ENCODE measurements at regions not wholly inside any gene's neighbourhood (a gene's known extent, or its start where the extent isn't known, plus 50 kb on each side); places are given as distances from the start of the nearest gene placed in this dataset.

DNA sequence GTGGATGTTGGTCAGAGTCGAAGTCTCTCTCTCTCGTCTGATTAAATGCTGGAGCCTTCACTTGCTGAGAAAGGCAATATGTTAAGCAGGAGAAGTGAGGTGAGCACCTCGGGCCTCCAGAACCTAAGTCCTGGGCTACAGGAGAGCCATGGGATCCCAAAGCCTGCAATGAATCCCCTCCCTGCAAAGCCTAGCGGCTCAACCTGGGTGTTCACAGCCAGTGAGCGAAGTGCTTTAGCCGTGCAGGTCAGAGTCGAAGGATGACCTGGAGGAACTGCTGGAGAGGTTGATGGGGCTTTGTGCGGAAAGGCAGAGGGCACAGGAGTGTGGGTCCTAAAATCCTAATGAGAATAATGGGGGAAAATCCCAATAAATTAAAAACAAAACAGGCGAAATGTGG is 267.8 kb downstream of the ENGASE start:
- DNase-seq (ENCODE audit: low read depth), result no peak
- TF ChIP-seq CTCF (IDR thresholded peaks at IDR 0.05; ENCODE audit: control insufficient read depth, extremely low read depth, insufficient read depth), result no peak
- no peak overlapping the region for H3K4me3 ChIP-seq (ENCODE audit: low read depth, low read length)

- TF ChIP-seq CTCF (IDR thresholded peaks at IDR 0.05; ENCODE audit: control insufficient read depth, extremely low read depth, insufficient read depth), result no peak
- H3K4me3 ChIP-seq (ENCODE audit: low read depth, low read length), result no peak overlapping the region
- DNase-seq (ENCODE audit: low read depth), result no peak
These were observed 267.2 kb downstream of the ENGASE start for GRCh38 chr17:79341816-79342215.

GRCh38 chr17:79341222-79341780 is 266.7 kb downstream of the ENGASE start:
- TF ChIP-seq CTCF (IDR thresholded peaks at IDR 0.05; ENCODE audit: control insufficient read depth, extremely low read depth, insufficient read depth), result no peak
- H3K4me3 ChIP-seq (ENCODE audit: low read depth, low read length), result no peak overlapping the region
- DNase-seq (ENCODE audit: low read depth), result no peak

DNA sequence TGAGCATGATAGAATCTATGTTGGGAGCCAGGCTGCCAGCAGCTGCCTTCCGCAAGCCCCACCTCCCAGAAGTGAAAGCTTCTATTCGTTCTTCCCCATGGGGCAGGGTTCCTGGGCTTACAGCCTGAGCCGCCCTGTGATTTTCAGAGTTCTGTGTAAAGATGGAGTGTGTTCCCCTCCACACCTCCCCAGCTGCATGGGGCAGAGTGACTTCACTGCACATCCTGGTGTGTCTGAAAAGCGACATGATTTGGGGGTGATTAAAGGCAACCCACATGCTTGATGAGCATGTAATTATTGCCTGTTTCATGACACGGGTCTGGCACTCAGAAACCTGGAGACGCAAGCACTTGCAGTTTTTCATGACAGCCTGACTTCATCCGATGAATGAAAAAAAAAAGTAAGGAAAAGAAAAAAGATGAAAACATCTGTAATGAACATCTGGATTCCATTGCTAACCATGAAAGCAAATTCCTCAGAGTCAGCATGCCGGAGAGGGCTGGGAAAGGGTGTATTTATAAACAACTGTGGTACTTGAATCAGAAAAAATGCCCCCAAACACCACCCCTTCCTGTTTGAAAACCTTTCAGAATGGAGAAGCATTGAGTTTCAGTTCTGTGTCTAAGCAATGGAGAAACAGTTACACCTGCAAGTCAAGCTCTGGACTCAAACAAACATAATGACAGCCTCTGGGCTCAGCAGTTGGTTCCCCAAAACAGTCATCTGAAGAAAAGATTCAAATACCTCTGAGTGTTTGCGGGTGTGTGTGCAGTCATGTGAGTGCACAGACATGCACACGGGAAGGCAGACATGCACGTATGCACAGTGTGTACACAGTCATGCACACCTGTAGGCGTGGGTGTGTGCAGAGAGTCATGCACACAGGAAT is 266.0 kb downstream of the ENGASE start:
- DNase-seq (ENCODE audit: low read depth), result no peak
- no peak overlapping the region for H3K4me3 ChIP-seq (ENCODE audit: low read depth, low read length)
- TF ChIP-seq CTCF (IDR thresholded peaks at IDR 0.05; ENCODE audit: control insufficient read depth, extremely low read depth, insufficient read depth), result no peak

- no peak for TF ChIP-seq CTCF (IDR thresholded peaks at IDR 0.05; ENCODE audit: control insufficient read depth, extremely low read depth, insufficient read depth)
- DNase-seq (ENCODE audit: low read depth), result no peak
- H3K4me3 ChIP-seq (ENCODE audit: low read depth, low read length), result no peak overlapping the region
These were observed 264.7 kb downstream of the ENGASE start for GRCh38 chr17:79339321-79339720.

DNA sequence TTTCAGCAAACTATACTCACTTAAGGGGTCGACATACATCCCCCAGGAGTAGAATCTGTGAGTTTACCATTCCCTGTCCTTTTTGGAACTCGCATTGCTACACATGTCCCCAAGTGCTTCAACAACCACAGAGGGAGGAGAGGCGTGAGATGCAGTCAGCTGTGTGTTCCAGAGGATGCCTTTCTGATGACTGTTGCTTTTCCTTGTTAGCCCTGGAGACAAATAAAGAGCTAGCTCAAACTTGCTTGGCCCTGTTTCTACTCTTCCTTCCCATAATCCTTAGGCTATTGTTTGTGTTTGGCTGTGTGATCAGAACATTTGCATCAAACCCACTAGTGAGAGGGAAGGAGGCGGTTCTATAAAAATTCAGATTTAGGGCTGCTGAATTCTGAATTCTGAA is 264.0 kb downstream of the ENGASE start:
- no peak overlapping the region for H3K4me3 ChIP-seq (ENCODE audit: low read depth, low read length)
- DNase-seq (ENCODE audit: low read depth), result no peak
- no peak for TF ChIP-seq CTCF (IDR thresholded peaks at IDR 0.05; ENCODE audit: control insufficient read depth, extremely low read depth, insufficient read depth)

Data from LNCaP clone FGC (cell line).